ENCODE measurements at regions not wholly inside any gene's neighbourhood (a gene's known extent, or its start where the extent isn't known, plus 50 kb on each side); places are given as distances from the start of the nearest gene placed in this dataset.

- Histone ChIP-seq H3K27me3 (replicated peaks; ENCODE audit: insufficient read depth) (peaks cover 17% of the 10 kb centered on the region), H3K36me3 (no peaks in the 10 kb centered on the region), H3K4me1 (replicated peaks) (no peaks in the 10 kb centered on the region), H3K9me3 (no peaks in the 10 kb centered on the region), H3K27ac (no peak overlapping the region), H3K4me3 (no peak overlapping the region)
- intact Hi-C loops (cut with DNase I), result no loop called here
- DNase-seq (ENCODE audit: low spot score), result no peak
- no peak for TF ChIP-seq POLR2A (IDR thresholded peaks at IDR 0.05)
- no peak for TF ChIP-seq POLR2AphosphoS5 (IDR thresholded peaks at IDR 0.05)
- no peak for TF ChIP-seq CTCF (IDR thresholded peaks at IDR 0.05)
- WGBS, result 54% methylated on average over 6 of the region's 6 CpGs
Observed at GRCh38 chr10:131649617-131650016, 251.2 kb upstream of the PPP2R2D start.

- 81% methylated on average over 12 of the region's 12 CpGs for WGBS
- intact Hi-C loops (cut with DNase I), result no loop called here
- DNase-seq (ENCODE audit: low spot score), result no peak
- Histone ChIP-seq H3K4me1 (replicated peaks) (no peaks in the 10 kb centered on the region), H3K27me3 (replicated peaks; ENCODE audit: insufficient read depth) (peaks cover 17% of the 10 kb centered on the region), H3K36me3 (no peaks in the 10 kb centered on the region), H3K27ac (no peak overlapping the region), H3K4me3 (no peak overlapping the region), H3K9me3 (no peaks in the 10 kb centered on the region)
- TF ChIP-seq POLR2A (IDR thresholded peaks at IDR 0.05), result no peak
- TF ChIP-seq CTCF (IDR thresholded peaks at IDR 0.05), result no peak
- no peak for TF ChIP-seq POLR2AphosphoS5 (IDR thresholded peaks at IDR 0.05)
Observed at GRCh38 chr10:131650169-131650705, 250.6 kb upstream of the PPP2R2D start.

- intact Hi-C loops (cut with DNase I), result no loop called here
- H3K27me3 ChIP-seq (replicated peaks; ENCODE audit: insufficient read depth), result peaks cover 14% of the 10 kb centered on the region
- no peak overlapping the region for H3K4me3 ChIP-seq
- H3K27ac ChIP-seq, result no peak overlapping the region
- H3K4me1 ChIP-seq (replicated peaks), result no peaks in the 10 kb centered on the region
- no peaks in the 10 kb centered on the region for H3K9me3 ChIP-seq
- TF ChIP-seq POLR2A (IDR thresholded peaks at IDR 0.05) (no peak), CTCF (IDR thresholded peaks at IDR 0.05) (no peak), POLR2AphosphoS5 (IDR thresholded peaks at IDR 0.05) (no peak)
- DNase-seq (ENCODE audit: low spot score), result no peak
- WGBS, result 76% methylated on average over 23 of the region's 23 CpGs
- H3K36me3 ChIP-seq, result no peaks in the 10 kb centered on the region
Observed at GRCh38 chr10:131650771-131651673, 249.8 kb upstream of the PPP2R2D start.

- peaks cover 14% of the 10 kb centered on the region for H3K27me3 ChIP-seq (replicated peaks; ENCODE audit: insufficient read depth)
- TF ChIP-seq CTCF (IDR thresholded peaks at IDR 0.05), result no peak
- no peaks in the 10 kb centered on the region for H3K36me3 ChIP-seq
- no peak overlapping the region for H3K4me3 ChIP-seq
- H3K9me3 ChIP-seq, result no peaks in the 10 kb centered on the region
- no peaks in the 10 kb centered on the region for H3K4me1 ChIP-seq (replicated peaks)
- no peak for DNase-seq (ENCODE audit: low spot score)
- intact Hi-C loops (cut with DNase I), result no loop called here
- no peak overlapping the region for H3K27ac ChIP-seq
- WGBS, result 9% methylated on average over 22 of the region's 22 CpGs
Observed at GRCh38 chr10:131651674-131652437, 249.0 kb upstream of the PPP2R2D start.
